ENCODE measurements at regions not wholly inside any gene's neighbourhood (a gene's known extent, or its start where the extent isn't known, plus 50 kb on each side); places are given as distances from the start of the nearest gene placed in this dataset.

DNA sequence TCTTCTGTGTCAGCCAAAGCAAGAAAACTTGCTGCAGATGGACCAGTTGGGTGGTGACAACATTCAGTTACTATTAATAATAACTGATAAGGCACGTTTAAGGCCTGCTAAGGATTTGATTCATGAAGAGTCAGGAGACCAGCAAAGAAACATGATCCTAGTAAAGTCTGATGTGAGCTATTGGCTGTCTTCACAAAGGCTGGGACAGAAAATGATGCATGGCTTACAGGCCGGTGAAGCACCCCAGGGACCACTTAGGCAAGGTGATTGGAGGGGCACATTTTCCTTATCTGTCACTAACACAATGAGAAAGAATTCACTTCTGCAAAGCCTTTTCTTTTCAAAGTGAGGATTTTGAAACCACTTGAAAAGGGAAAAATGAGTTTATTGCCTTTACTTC lies 65.4 kb upstream of the TRPC3 start:
- TF ChIP-seq, protein P1, sequence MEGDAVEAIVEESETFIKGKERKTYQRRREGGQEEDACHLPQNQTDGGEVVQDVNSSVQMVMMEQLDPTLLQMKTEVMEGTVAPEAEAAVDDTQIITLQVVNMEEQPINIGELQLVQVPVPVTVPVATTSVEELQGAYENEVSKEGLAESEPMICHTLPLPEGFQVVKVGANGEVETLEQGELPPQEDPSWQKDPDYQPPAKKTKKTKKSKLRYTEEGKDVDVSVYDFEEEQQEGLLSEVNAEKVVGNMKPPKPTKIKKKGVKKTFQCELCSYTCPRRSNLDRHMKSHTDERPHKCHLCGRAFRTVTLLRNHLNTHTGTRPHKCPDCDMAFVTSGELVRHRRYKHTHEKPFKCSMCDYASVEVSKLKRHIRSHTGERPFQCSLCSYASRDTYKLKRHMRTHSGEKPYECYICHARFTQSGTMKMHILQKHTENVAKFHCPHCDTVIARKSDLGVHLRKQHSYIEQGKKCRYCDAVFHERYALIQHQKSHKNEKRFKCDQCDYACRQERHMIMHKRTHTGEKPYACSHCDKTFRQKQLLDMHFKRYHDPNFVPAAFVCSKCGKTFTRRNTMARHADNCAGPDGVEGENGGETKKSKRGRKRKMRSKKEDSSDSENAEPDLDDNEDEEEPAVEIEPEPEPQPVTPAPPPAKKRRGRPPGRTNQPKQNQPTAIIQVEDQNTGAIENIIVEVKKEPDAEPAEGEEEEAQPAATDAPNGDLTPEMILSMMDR (conservative IDR thresholded peaks at IDR 0.05; ENCODE audit: low read depth, low read length): no peak
- no peak for TF ChIP-seq EZH2 (IDR thresholded peaks at IDR 0.05; ENCODE audit: borderline replicate concordance, low read depth, low read length, poor library complexity, severe bottlenecking)
